Prostate gland (tissue), 2 donors: ENCODE measurements at regions not wholly inside any gene's neighbourhood (a gene's known extent, or its start where the extent isn't known, plus 50 kb on each side); places are given as distances from the start of the nearest gene placed in this dataset.

Experiments
- DNase-seq: peaks from one replicate; pipeline ENCODE4 v3.0.0-alpha.2; 2019; ENCODE audit warnings: low spot score
- H3K27ac ChIP-seq, 2 donors: fragments of 200-600 bp; sonication (generic); 2 replicates each; pipeline ENCODE4 v1.5.1; 2017 to 2019
- H3K27me3 ChIP-seq: fragments of 200-600 bp; sonication (generic); replicated peaks from 2 replicates; pipeline ENCODE4 v1.5.1; 2019; ENCODE audit not compliant: insufficient read depth
- H3K36me3 ChIP-seq, 2 donors: fragments of 200-600 bp; sonication (generic); 1 replicate in 1 of 2; 2 replicates in 1 of 2; pipeline versions ENCODE4 v1.5.1 to v1.8.1; 2017 to 2019
- H3K4me1 ChIP-seq: fragments of 200-600 bp; sonication (generic); replicated peaks from 2 replicates; pipeline ENCODE4 v1.5.1; 2019
- H3K4me3 ChIP-seq, 2 donors: fragments of 200-600 bp; sonication (generic); 2 replicates each; pipeline ENCODE4 v1.5.1; 2017 to 2019
- H3K9me3 ChIP-seq: fragments of 200-600 bp; sonication (generic); 2 replicates; pipeline ENCODE4 v1.5.1; 2017
- CTCF ChIP-seq, 4 experiments: fragments of 200-600 bp in 2 of 4; fragments of 450-650 bp in 2 of 4; sonication (generic) in 2 of 4; IDR thresholded peaks; 1 replicate in 3 of 4; 2 replicates in 1 of 4; pipeline ENCODE4 v1.5.1; 2016 to 2019; ENCODE audit warnings: antibody characterized with exemption in 4 of 4, mild to moderate bottlenecking in 2 of 4, moderate library complexity in 2 of 4
- POLR2A ChIP-seq: fragments of 450-650 bp; IDR thresholded peaks from one replicate; pipeline ENCODE4 v1.6.1; 2016; ENCODE audit warnings: antibody characterized with exemption, mild to moderate bottlenecking
- POLR2AphosphoS5 ChIP-seq: sonication (generic); formaldehyde crosslinking; IDR thresholded peaks from one replicate; pipeline ENCODE4 v1.6.1; 2017; ENCODE audit warnings: antibody characterized with exemption
- WGBS: methylation state at CpG from one replicate; pipeline ENCODE4 v1.1.5; 2018; 5-methylcytosine and 5-hydroxymethylcytosine counted together
- intact Hi-C: fragments of 100-400 bp; cut with DNase I; formaldehyde crosslinking; loops from one replicate; pipeline ENCODE4 v1.14.2; 2022

- WGBS = 18% methylated on average over 8 of the region's 8 CpGs
- Histone ChIP-seq H3K27me3 (no peaks in the 10 kb centered on the region), H3K27ac (no peak overlapping the region), H3K4me3 (no peak overlapping the region), H3K9me3 (no peaks in the 10 kb centered on the region), H3K36me3 (no peaks in the 10 kb centered on the region), H3K4me1 (no peaks in the 10 kb centered on the region)
- TF ChIP-seq CTCF (IDR thresholded peaks at IDR 0.05) (no peak), POLR2A (no peak), POLR2AphosphoS5 (no peak)
- no peak for DNase-seq
- intact Hi-C loops = no loop called here
These were observed 200.1 kb downstream of the NSG2 start for GRCh38 chr5:174245516-174246075.

DNA sequence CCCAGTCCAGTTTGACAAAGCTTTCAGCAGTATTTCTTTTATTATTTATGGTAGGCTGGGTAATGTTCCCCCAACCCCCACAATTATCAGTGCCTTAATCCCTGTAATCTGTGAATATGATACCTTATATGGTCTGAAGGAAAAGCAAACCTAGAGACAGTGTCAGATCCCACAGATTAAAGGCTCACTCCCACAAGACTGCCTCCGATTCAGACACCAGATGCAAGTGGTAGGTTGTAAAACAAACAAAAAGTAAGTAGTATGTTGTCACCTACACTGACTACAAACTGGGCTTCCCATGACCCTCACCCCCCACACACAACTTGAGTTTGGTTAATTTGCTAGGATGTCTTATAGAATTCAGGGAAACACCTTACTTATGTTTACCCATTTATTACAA, 201.2 kb downstream of the NSG2 start:
- Histone ChIP-seq H3K27me3 (no peaks in the 10 kb centered on the region), H3K9me3 (no peaks in the 10 kb centered on the region), H3K27ac (no peak overlapping the region), H3K36me3 (no peaks in the 10 kb centered on the region), H3K4me3 (no peak overlapping the region), H3K4me1 (no peaks in the 10 kb centered on the region)
- TF ChIP-seq CTCF (IDR thresholded peaks at IDR 0.05) (no peak), POLR2A (no peak), POLR2AphosphoS5 (no peak)
- intact Hi-C loops = no loop called here
- WGBS = 63% methylated on average over 1 of the region's 1 CpG
- no peak for DNase-seq

- WGBS = 89% methylated on average over 9 of the region's 9 CpGs
- H3K4me3 ChIP-seq = no peak overlapping the region
- H3K27ac ChIP-seq = no peak overlapping the region
- no peaks in the 10 kb centered on the region for H3K27me3 ChIP-seq
- DNase-seq = no peak
- H3K9me3 ChIP-seq = no peaks in the 10 kb centered on the region
- intact Hi-C loops = no loop called here
- H3K4me1 ChIP-seq = no peaks in the 10 kb centered on the region
- H3K36me3 ChIP-seq = no peaks in the 10 kb centered on the region
- TF ChIP-seq CTCF (IDR thresholded peaks at IDR 0.05) = no peak
- TF ChIP-seq POLR2AphosphoS5 = no peak
- TF ChIP-seq POLR2A = no peak
These were observed 201.8 kb downstream of the NSG2 start for GRCh38 chr5:174247301-174247700.

- WGBS = 68% methylated on average over 5 of the region's 5 CpGs
- intact Hi-C loops = no loop called here
These were observed 205.9 kb downstream of the NSG2 start for GRCh38 chr5:174251305-174252000.

More at GRCh38 chr5:174251305-174252000, 205.9 kb downstream of the NSG2 start:
- H3K9me3 ChIP-seq = no peaks in the 10 kb centered on the region
- H3K36me3 ChIP-seq = no peaks in the 10 kb centered on the region
- H3K4me3 ChIP-seq = no peak overlapping the region
- TF ChIP-seq CTCF (IDR thresholded peaks at IDR 0.05) = no peak
- no peak for TF ChIP-seq POLR2AphosphoS5
- TF ChIP-seq POLR2A = no peak
- no peak overlapping the region for H3K27ac ChIP-seq
- no peaks in the 10 kb centered on the region for H3K4me1 ChIP-seq
- no peak for DNase-seq
- no peaks in the 10 kb centered on the region for H3K27me3 ChIP-seq
